GM23338 (cell line): ENCODE measurements at regions not wholly inside any gene's neighbourhood (a gene's known extent, or its start where the extent isn't known, plus 50 kb on each side); places are given as distances from the start of the nearest gene placed in this dataset.

ENCODE experiments used
- ATAC-seq: fragments of 200-7000 bp; cut with Tn5 transposase; 3 replicates; pipeline ENCODE4 v1.9.1; 2020
- DNase-seq: peaks from one replicate; pipeline ENCODE4 v3.0.0-alpha.2; 2015; ENCODE audit warnings: low spot score
- H2AFZ ChIP-seq: fragments of 200-600 bp; sonication (generic); 2 replicates; pipeline ENCODE4 v1.8.0; 2016; ENCODE audit warnings: antibody characterized with exemption, mild to moderate bottlenecking, moderate library complexity
- H3F3A ChIP-seq: fragments of 200-600 bp; sonication (generic); replicated peaks from 2 replicates; pipeline ENCODE4 v1.8.0; 2017; ENCODE audit warnings: antibody characterized with exemption, mixed run types, low read depth
- H3K27ac ChIP-seq: fragments of 200-600 bp; sonication (generic); 2 replicates; pipeline ENCODE4 v1.6.1; 2016; ENCODE audit warnings: low read depth
- H3K27me3 ChIP-seq: fragments of 200-600 bp; sonication (generic); 2 replicates; pipeline ENCODE4 v1.8.0; 2016; ENCODE audit warnings: mild to moderate bottlenecking, mixed run types, moderate library complexity; ENCODE audit not compliant: insufficient read depth
- H3K36me3 ChIP-seq: fragments of 200-600 bp; sonication (generic); 2 replicates; pipeline ENCODE4 v1.8.0; 2016; ENCODE audit warnings: mild to moderate bottlenecking; ENCODE audit not compliant: insufficient read depth
- H3K4me1 ChIP-seq: fragments of 200-600 bp; sonication (generic); 2 replicates; pipeline ENCODE4 v1.8.0; 2016; ENCODE audit warnings: mild to moderate bottlenecking, moderate library complexity; ENCODE audit not compliant: insufficient read depth
- H3K4me2 ChIP-seq: fragments of 200-600 bp; sonication (generic); 2 replicates; pipeline ENCODE4 v1.7.1; 2017; ENCODE audit warnings: mixed run types
- H3K4me3 ChIP-seq: fragments of 200-600 bp; sonication (generic); 2 replicates; pipeline ENCODE4 v1.6.1; 2016; ENCODE audit warnings: mixed run types
- H3K79me2 ChIP-seq: fragments of 200-600 bp; sonication (generic); replicated peaks from 2 replicates; pipeline ENCODE4 v1.8.0; 2017; ENCODE audit warnings: mild to moderate bottlenecking; ENCODE audit not compliant: insufficient read depth
- H3K9me2 ChIP-seq: fragments of 200-600 bp; sonication (generic); 2 replicates; pipeline ENCODE4 v1.8.0; 2017; ENCODE audit not compliant: insufficient read depth
- H4K20me1 ChIP-seq: fragments of 200-600 bp; sonication (generic); replicated peaks from 2 replicates; pipeline ENCODE4 v1.8.0; 2017; ENCODE audit warnings: mild to moderate bottlenecking; ENCODE audit not compliant: insufficient read depth
- H3K27ac Mint-ChIP-seq: 2 replicates; pipeline ENCODE4 v1.8.0; 2020; ENCODE audit warnings: inconsistent platforms, mild to moderate bottlenecking, moderate library complexity, mixed read lengths
- H3K27me3 Mint-ChIP-seq: 3 replicates; pipeline ENCODE4 v1.8.0; 2022; ENCODE audit warnings: low read depth, mild to moderate bottlenecking, moderate library complexity, mixed read lengths, inconsistent platforms; ENCODE audit not compliant: insufficient read depth, poor library complexity
- H3K36me3 Mint-ChIP-seq: 3 replicates; pipeline ENCODE4 v1.8.0; 2021; ENCODE audit warnings: low read depth, mild to moderate bottlenecking, inconsistent platforms, moderate library complexity, mixed read lengths
- H3K4me1 Mint-ChIP-seq: 3 replicates; pipeline ENCODE4 v1.8.0; 2020; ENCODE audit warnings: mild to moderate bottlenecking, inconsistent platforms, mixed read lengths
- H3K4me3 Mint-ChIP-seq: 3 replicates; pipeline ENCODE4 v1.8.0; 2021; ENCODE audit warnings: moderate library complexity, mild to moderate bottlenecking, inconsistent platforms, mixed read lengths
- H3K9me3 Mint-ChIP-seq: 3 replicates; pipeline ENCODE4 v1.8.0; 2020; ENCODE audit warnings: moderate library complexity, mild to moderate bottlenecking, inconsistent platforms, mixed read lengths
- CREB1 ChIP-seq: fragments of 250-450 bp; sonication (Bioruptor Pico); IDR thresholded peaks from 2 replicates; pipeline ENCODE4 v1.5.0; 2020; ENCODE audit warnings: low read depth, mild to moderate bottlenecking, moderate library complexity
- EZH2 ChIP-seq: fragments of 200-600 bp; sonication (generic); IDR thresholded peaks from one replicate; pipeline ENCODE4 v1.8.0; 2017; ENCODE audit warnings: antibody characterized with exemption, mild to moderate bottlenecking, low read depth; ENCODE audit not compliant: unreplicated experiment
- EZH2phosphoT487 ChIP-seq: fragments of 200-600 bp; sonication (generic); IDR thresholded peaks from one replicate; pipeline ENCODE4 v1.8.1; 2018; ENCODE audit warnings: antibody characterized with exemption; ENCODE audit not compliant: unreplicated experiment
- JUNB ChIP-seq: IDR thresholded peaks from one replicate; pipeline ENCODE4 v1.6.1; 2016; ENCODE audit warnings: antibody characterized with exemption; ENCODE audit not compliant: unreplicated experiment
- NANOG ChIP-seq: IDR thresholded peaks from 2 replicates; pipeline ENCODE4 v1.6.1; 2016; ENCODE audit warnings: antibody characterized with exemption, borderline replicate concordance
- POLR2AphosphoS5 ChIP-seq: IDR thresholded peaks from 2 replicates; pipeline ENCODE4 v1.6.1; 2016; ENCODE audit warnings: antibody characterized with exemption, low read depth
- STAT1 ChIP-seq: IDR thresholded peaks from one replicate; pipeline ENCODE4 v1.6.1; 2016; ENCODE audit warnings: antibody characterized with exemption; ENCODE audit not compliant: unreplicated experiment
- ZNF114 ChIP-seq: fragments of 250-450 bp; sonication (Bioruptor Pico); IDR thresholded peaks from 2 replicates; pipeline ENCODE4 v1.5.0; 2020; ENCODE audit warnings: mild to moderate bottlenecking, moderate library complexity
- ZNF331 ChIP-seq: fragments of 250-450 bp; sonication (Bioruptor Pico); IDR thresholded peaks from 2 replicates; pipeline ENCODE4 v1.5.0; 2020; ENCODE audit warnings: low read depth, mild to moderate bottlenecking, moderate library complexity
- TF ChIP-seq, protein P1 (sequence below): IDR thresholded peaks from 2 replicates; pipeline ENCODE4 v1.6.1; 2016; ENCODE audit warnings: antibody characterized with exemption
- TF ChIP-seq, protein P2 (sequence below), 2 experiments: fragments of 200-600 bp in 1 of 2; sonication (generic) in 1 of 2; conservative IDR thresholded peaks; 2 replicates each; pipeline versions ENCODE4 v1.5.1 to v1.6.1; 2016 to 2017; ENCODE audit warnings: antibody characterized with exemption in 2 of 2, low read depth in 2 of 2, mild to moderate bottlenecking in 2 of 2, moderate library complexity in 1 of 2
- TF ChIP-seq, protein P3 (sequence below): IDR thresholded peaks from one replicate; pipeline ENCODE4 v1.6.1; 2018; ENCODE audit warnings: antibody characterized with exemption; ENCODE audit not compliant: unreplicated experiment
- TF ChIP-seq, protein P4 (sequence below): fragments of 250-450 bp; sonication (Bioruptor Pico); IDR thresholded peaks from 2 replicates; pipeline ENCODE4 v1.5.0; 2020; ENCODE audit warnings: mild to moderate bottlenecking, moderate library complexity

DNA sequence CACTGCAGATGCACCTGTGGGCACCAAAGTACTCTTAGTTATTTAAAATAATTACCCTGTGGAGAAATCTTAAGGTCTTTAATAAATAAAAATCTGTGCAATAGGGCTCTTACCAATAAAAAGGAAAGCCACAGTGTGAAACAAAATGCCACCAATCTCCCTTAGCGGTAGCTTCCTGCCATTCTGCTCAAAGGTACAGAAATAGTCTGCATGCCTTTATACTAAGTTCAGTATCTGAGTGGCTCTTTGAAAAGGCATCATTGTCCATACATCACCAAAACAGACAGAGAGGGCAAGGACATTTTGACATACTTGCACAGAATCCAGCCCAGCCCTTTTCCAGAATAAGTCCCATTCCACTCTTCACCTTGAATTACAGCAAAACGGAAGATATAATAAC, 161.0 kb downstream of the KLF12 start (continued):
- TF ChIP-seq EZH2: no peak
- no peak for TF ChIP-seq EZH2phosphoT487
- TF ChIP-seq ZNF331 (CRISPR knock-in tag): no peak
- no peak for TF ChIP-seq ZNF114 (CRISPR knock-in tag)
- TF ChIP-seq JUNB: no peak
- no peak for TF ChIP-seq NANOG

DNA sequence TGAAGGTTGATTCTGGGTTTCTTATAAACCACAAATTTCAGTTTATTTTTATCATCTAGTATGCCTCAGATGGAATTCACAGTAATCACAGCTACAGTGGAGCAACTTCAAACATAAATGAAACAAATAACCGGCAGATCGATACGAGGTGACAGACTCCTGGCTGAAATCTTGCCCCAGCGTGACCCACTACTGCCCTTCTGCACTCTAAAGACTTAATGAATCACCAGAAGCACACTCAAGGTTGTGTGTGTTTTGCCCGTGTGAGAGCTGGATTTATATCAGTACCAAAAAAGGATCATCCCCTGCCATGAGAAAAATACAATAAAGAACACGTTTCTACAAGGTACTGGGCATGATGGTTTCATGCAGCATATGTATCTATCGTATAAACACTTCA, 161.7 kb downstream of the KLF12 start:
- Mint-ChIP-seq H3K27ac (no peak overlapping the region), H3K4me3 (no peak overlapping the region), H3K9me3 (no peaks in the 10 kb centered on the region), H3K27me3 (peaks cover 2% of the 10 kb centered on the region), H3K36me3 (no peaks in the 10 kb centered on the region), H3K4me1 (peaks cover 36% of the 10 kb centered on the region)
- Histone ChIP-seq H3K4me1 (peaks cover 36% of the 10 kb centered on the region), H3K79me2 (peaks cover 8% of the 10 kb centered on the region; the same call in 1 of the 2 replicates), H3F3A (no peaks in the 10 kb centered on the region), H3K27ac (no peak overlapping the region), H3K4me2 (peak overlapping the region; percentile 44), H2AFZ (no peak overlapping the region), H3K27me3 (no peaks in the 10 kb centered on the region), H3K9me2 (no peaks in the 10 kb centered on the region), H3K4me3 (no peak overlapping the region), H4K20me1 (no peaks in the 10 kb centered on the region), H3K36me3 (no peaks in the 10 kb centered on the region)
- no peak for ATAC-seq
- DNase-seq: no peak
- TF ChIP-seq POLR2AphosphoS5: no peak
- no peak for TF ChIP-seq ZNF331 (CRISPR knock-in tag)
- TF ChIP-seq CREB1 (CRISPR knock-in tag): no peak
- no peak for TF ChIP-seq STAT1
- TF ChIP-seq, protein P1, sequence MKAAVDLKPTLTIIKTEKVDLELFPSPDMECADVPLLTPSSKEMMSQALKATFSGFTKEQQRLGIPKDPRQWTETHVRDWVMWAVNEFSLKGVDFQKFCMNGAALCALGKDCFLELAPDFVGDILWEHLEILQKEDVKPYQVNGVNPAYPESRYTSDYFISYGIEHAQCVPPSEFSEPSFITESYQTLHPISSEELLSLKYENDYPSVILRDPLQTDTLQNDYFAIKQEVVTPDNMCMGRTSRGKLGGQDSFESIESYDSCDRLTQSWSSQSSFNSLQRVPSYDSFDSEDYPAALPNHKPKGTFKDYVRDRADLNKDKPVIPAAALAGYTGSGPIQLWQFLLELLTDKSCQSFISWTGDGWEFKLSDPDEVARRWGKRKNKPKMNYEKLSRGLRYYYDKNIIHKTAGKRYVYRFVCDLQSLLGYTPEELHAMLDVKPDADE: no peak
- no peak for TF ChIP-seq ZNF114 (CRISPR knock-in tag)
- TF ChIP-seq JUNB: no peak
- TF ChIP-seq NANOG: no peak
- TF ChIP-seq, protein P2, sequence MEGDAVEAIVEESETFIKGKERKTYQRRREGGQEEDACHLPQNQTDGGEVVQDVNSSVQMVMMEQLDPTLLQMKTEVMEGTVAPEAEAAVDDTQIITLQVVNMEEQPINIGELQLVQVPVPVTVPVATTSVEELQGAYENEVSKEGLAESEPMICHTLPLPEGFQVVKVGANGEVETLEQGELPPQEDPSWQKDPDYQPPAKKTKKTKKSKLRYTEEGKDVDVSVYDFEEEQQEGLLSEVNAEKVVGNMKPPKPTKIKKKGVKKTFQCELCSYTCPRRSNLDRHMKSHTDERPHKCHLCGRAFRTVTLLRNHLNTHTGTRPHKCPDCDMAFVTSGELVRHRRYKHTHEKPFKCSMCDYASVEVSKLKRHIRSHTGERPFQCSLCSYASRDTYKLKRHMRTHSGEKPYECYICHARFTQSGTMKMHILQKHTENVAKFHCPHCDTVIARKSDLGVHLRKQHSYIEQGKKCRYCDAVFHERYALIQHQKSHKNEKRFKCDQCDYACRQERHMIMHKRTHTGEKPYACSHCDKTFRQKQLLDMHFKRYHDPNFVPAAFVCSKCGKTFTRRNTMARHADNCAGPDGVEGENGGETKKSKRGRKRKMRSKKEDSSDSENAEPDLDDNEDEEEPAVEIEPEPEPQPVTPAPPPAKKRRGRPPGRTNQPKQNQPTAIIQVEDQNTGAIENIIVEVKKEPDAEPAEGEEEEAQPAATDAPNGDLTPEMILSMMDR (conservative IDR thresholded peaks at IDR 0.05; ENCODE audit: low read depth in 2 of 2): no peak
- TF ChIP-seq, protein P3, sequence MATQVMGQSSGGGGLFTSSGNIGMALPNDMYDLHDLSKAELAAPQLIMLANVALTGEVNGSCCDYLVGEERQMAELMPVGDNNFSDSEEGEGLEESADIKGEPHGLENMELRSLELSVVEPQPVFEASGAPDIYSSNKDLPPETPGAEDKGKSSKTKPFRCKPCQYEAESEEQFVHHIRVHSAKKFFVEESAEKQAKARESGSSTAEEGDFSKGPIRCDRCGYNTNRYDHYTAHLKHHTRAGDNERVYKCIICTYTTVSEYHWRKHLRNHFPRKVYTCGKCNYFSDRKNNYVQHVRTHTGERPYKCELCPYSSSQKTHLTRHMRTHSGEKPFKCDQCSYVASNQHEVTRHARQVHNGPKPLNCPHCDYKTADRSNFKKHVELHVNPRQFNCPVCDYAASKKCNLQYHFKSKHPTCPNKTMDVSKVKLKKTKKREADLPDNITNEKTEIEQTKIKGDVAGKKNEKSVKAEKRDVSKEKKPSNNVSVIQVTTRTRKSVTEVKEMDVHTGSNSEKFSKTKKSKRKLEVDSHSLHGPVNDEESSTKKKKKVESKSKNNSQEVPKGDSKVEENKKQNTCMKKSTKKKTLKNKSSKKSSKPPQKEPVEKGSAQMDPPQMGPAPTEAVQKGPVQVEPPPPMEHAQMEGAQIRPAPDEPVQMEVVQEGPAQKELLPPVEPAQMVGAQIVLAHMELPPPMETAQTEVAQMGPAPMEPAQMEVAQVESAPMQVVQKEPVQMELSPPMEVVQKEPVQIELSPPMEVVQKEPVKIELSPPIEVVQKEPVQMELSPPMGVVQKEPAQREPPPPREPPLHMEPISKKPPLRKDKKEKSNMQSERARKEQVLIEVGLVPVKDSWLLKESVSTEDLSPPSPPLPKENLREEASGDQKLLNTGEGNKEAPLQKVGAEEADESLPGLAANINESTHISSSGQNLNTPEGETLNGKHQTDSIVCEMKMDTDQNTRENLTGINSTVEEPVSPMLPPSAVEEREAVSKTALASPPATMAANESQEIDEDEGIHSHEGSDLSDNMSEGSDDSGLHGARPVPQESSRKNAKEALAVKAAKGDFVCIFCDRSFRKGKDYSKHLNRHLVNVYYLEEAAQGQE: no peak
- TF ChIP-seq EZH2phosphoT487: no peak
- TF ChIP-seq EZH2: no peak
- TF ChIP-seq, protein P4, sequence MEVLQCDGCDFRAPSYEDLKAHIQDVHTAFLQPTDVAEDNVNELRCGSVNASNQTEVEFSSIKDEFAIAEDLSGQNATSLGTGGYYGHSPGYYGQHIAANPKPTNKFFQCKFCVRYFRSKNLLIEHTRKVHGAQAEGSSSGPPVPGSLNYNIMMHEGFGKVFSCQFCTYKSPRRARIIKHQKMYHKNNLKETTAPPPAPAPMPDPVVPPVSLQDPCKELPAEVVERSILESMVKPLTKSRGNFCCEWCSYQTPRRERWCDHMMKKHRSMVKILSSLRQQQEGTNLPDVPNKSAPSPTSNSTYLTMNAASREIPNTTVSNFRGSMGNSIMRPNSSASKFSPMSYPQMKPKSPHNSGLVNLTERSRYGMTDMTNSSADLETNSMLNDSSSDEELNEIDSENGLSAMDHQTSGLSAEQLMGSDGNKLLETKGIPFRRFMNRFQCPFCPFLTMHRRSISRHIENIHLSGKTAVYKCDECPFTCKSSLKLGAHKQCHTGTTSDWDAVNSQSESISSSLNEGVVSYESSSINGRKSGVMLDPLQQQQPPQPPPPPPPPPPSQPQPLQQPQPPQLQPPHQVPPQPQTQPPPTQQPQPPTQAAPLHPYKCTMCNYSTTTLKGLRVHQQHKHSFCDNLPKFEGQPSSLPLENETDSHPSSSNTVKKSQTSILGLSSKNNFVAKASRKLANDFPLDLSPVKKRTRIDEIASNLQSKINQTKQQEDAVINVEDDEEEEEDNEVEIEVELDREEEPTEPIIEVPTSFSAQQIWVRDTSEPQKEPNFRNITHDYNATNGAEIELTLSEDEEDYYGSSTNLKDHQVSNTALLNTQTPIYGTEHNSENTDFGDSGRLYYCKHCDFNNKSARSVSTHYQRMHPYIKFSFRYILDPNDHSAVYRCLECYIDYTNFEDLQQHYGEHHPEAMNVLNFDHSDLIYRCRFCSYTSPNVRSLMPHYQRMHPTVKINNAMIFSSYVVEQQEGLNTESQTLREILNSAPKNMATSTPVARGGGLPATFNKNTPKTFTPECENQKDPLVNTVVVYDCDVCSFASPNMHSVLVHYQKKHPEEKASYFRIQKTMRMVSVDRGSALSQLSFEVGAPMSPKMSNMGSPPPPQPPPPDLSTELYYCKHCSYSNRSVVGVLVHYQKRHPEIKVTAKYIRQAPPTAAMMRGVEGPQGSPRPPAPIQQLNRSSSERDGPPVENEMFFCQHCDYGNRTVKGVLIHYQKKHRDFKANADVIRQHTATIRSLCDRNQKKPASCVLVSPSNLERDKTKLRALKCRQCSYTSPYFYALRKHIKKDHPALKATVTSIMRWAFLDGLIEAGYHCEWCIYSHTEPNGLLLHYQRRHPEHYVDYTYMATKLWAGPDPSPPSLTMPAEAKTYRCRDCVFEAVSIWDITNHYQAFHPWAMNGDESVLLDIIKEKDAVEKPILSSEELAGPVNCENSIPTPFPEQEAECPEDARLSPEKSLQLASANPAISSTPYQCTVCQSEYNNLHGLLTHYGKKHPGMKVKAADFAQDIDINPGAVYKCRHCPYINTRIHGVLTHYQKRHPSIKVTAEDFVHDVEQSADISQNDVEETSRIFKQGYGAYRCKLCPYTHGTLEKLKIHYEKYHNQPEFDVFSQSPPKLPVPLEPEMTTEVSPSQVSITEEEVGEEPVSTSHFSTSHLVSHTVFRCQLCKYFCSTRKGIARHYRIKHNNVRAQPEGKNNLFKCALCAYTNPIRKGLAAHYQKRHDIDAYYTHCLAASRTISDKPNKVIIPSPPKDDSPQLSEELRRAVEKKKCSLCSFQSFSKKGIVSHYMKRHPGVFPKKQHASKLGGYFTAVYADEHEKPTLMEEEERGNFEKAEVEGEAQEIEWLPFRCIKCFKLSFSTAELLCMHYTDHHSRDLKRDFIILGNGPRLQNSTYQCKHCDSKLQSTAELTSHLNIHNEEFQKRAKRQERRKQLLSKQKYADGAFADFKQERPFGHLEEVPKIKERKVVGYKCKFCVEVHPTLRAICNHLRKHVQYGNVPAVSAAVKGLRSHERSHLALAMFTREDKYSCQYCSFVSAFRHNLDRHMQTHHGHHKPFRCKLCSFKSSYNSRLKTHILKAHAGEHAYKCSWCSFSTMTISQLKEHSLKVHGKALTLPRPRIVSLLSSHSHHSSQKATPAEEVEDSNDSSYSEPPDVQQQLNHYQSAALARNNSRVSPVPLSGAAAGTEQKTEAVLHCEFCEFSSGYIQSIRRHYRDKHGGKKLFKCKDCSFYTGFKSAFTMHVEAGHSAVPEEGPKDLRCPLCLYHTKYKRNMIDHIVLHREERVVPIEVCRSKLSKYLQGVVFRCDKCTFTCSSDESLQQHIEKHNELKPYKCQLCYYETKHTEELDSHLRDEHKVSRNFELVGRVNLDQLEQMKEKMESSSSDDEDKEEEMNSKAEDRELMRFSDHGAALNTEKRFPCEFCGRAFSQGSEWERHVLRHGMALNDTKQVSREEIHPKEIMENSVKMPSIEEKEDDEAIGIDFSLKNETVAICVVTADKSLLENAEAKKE (CRISPR knock-in tag): no peak
